ENCODE measurements at regions not wholly inside any gene's neighbourhood (a gene's known extent, or its start where the extent isn't known, plus 50 kb on each side); places are given as distances from the start of the nearest gene placed in this dataset.

DNA sequence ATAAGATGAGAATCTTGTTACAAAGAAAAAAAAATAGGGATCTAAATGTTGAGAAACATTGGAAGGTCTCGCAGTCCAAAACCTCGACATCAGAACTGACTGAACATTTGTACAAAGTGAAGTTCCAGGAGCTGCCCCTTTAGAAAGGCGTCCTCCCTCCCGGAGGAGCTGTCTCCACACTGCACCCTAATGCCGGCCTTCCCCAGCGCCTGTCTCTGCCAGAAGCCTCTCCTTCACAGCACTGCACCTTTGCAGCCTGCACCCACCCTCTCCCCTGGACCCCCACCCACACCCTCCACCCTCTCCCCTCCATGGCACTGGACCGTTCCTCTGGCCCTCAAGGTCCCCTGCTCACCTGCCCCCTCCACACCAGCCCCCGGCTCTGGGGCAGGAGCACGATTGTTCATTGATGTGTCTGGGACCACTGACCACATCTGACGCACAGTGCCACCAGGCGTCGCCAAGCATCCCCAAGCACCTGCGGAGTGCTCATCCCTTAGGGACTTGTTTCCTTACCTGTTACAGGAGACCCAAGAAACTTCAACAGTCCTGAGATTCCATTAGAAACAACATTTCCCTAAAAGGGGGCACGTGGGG lies 90.3 kb upstream of the SNTG2 start:
- DNase-seq (ENCODE audit: low read depth) = no peak

DNA sequence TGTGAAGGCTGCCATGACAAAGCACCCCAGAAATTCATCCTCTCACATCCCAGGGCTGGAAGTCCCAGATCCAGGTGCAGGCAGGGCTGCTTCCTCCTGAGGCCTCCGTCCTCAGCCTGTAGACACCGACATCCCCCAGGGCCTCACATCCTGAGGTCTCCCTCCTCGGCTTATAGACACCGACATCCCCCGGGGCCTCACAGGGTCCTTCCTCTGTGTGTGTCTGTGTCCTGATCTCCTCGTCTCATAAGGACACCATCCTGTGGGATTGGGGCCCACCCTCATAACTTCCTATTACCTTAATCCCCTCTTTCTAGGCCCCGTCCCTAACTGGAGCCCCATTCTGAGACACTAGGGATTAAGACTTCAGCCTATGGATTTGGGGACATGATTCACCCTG lies 92.0 kb upstream of the SNTG2 start:
- DNase-seq (ENCODE audit: low read depth) = no peak

DNA sequence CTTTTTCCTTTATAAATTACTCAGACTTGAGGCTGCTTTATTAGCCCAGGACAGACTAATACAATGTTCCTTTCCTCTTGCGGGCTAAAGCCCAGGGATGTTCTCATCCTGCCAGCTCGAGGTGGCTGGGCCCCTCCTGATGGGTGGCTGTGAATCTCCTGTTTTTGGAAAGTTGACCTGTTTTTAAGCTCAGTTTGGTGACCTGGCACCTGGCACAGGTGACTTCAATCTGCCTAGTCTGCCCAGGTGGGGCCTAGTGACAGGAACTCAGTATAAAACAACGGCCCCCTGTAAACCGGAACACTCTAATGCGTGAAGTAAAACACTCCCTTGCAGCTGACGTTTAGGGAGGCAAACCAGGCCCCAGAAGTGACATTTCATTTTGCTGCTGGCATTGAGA lies 92.7 kb upstream of the SNTG2 start:
- DNase-seq (ENCODE audit: low read depth) = no peak

DNA sequence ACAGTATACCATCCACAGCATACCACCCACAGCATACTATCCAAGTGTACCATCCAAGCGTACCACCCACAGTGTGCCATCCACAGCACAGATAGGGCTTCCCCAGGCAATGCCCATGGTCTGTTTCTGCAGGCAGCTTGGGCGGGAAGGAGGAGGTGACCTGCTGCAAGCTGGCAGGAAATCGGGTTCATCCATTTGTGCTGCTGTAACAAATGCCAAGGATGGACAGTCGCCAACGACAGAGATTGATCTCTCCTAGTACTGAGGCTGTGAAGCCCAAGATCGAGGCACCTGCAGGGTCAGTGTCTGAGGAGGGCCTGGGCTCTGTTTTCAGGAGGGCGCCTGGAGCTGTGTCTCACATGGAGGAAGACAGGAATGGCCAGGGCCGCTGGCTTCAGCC lies 93.6 kb upstream of the SNTG2 start:
- no peak for DNase-seq (ENCODE audit: low read depth)

DNA sequence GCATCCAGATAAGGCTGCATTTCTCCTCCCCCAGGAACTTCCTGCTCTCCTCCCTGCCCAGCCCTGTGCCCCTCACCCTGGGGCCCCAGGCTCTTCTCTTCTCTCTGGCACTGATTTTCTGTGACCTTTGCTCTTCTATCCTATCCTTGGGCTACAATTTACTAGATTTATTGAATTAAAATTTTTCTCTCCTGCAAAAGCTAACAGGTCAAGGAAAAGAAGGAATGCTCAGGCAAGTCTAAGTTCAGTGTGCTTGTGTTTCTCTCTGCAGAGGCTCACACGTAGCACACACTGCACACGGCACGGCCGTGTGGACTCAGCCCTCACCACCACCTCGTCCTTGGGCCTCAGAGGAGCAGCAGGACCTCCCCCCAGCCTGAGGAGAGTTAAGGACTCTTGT lies 94.2 kb upstream of the SNTG2 start:
- no peak for DNase-seq (ENCODE audit: low read depth)

DNA sequence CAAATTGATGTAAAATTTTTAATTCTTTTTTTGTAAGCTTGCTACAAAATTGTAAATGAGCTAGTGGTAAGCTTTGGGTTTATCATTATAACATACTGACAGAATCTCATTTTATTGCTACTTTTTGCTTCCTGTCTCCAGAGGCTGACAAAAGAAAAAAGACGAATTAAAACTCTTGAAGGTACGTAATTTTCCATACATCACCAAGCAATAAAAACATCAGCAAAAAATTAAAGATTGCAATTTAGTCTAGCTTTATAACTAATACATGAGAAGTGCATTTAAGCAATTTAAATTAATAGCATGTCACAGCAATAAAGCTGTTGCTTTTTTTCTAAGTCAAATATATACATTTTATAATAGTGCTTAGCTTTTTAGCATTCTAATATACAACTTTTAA lies 94.6 kb upstream of the SNTG2 start:
- DNase-seq (ENCODE audit: low read depth) = no peak

DNA sequence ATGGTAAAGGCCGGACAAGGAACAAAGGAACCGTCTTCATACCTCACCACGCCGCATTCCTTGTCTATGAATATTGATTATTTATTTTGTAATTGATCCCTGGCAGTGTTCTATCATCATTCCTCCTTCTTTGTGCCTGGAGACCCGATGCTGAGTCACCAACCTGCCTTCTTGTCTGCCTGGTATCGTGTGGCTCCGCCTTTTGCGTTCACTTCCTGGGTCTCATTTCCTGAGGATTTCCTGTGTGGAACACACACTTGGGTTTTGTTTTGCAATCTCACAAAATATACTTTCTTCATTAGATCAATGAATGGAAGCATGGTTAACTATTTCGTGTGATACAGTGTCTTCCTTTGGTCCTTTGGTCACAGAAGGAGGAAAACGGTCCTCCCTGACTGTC lies 95.5 kb upstream of the SNTG2 start:
- no peak for DNase-seq (ENCODE audit: low read depth)

DNA sequence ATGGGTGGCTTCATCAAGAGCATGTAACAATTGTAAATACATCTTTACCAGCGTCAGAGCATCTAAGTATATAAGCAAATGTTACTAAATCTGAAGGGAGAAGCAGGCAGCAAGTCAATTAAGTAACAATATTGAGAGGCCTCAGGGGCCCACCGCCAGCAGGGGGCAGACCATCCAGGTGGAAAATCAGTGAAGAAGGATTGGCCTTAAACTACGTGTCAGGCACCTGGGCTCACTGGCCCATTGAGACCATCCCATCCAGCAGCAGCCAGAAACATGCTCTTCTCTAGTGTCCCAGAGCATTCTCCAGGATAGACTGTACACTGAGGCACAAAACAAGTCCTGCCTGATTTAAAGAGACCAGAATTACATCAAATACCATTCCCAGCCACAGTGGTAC lies 96.2 kb upstream of the SNTG2 start:
- DNase-seq (ENCODE audit: low read depth) = no peak

DNA sequence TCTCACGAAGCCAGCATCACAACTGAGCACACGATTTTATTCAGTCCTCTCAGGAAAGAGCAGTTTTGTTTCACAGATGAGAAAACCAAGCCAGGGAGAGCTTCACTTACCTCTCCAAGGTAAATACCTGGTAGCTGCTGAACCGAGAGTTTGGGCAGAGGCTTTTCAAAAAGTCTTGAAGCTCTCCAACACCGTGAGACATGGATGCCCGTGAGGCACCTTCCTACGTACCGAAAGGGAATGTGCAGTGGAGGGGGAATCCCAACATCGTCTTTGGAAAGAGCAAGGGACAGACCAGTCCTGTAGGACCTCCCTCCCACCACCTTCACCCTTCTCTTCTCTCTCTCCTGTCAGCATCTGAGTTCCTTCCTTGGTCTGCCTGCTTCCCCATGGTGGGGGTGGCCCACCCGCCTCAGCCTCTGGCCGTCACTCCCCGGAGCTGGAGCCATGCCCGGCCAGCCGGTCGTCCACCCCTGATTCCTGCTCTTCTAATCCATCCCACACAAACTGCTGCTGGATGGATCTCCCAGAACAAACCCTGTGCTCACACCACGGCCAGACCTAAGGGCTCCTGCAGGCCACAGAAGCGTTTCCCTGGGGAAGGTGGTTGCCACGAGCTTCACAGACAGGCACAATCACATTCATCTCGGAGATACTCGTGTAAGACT lies 97.3 kb upstream of the SNTG2 start:
- DNase-seq (ENCODE audit: low read depth) = no peak

DNA sequence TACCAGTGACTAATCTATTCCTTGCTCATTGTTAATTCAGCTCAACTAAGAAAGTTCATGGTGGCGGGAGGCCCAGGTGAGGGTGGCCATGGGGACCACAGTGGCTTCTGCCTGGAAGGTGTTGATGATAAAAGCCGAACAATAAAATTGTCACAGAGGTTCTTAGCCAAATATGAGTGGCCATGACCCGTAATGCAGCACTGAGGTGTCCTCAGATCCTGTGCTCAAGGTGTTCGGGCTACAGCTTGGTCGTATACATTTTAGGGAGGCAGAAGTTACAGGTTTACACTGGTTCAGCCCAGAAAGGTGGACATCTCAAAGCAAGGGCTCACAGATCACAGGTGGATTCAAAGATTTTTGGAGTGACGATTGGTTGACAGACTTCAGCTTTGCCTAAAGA lies 98.5 kb upstream of the SNTG2 start:
- DNase-seq (ENCODE audit: low read depth) = no peak

DNA sequence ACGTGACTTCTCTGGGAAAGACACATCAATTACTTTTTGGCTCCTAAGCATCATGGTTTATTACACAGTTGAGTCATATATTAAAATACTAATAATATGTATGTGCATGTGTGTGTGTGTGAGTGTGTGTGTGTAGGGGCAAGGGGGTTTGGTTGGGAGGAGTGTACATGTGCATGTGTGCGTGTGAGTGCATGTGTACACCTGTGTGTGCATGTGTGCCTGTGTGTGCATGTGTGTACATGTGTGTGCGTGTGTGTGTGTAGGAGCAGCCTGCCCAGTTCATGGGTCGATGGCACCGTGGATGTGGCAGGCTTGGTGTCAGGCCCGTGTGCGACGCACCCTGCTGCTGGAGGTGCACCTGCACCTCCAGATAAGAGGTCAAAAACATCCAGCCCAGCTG lies 99.0 kb upstream of the SNTG2 start:
- no peak for DNase-seq (ENCODE audit: low read depth)

DNA sequence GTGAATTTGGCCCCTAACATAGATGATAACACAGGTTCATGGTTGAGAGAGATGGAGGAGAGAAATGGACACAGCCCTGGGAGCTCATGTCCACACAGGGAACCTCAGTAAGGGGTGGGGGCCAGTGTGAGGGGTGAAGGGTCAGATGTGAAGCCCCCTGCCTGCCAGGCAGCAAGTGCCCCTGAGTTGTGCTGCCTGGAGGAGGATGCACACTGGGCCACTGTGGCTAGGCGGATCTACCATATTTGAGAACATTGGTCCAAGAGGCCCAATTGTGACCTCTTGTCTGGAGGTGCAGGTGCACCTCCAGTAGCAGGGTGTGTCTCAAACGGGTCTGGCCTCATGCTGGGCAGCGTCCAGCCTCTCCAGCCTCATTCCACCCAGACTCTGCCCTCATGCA lies 99.6 kb upstream of the SNTG2 start:
- no peak for DNase-seq (ENCODE audit: low read depth)

DNA sequence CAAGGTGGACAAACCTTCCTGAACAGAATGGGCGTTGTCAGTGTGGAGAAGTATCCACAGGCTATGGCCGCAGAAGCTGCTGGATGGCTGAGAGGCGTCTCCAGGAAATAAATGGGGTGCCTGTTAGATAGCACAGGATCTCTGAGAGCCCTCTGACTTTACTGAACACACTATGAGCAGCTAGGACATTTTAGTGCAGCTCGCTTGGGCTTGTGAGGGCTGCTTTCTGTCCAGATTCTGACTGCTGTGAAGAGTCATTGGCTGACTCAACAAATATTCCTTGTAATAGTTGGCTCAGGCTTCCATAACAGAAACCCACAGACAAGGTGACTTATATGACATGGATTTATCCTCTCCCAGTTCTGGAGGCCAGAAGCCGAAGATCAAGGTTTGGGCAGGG lies 100.2 kb upstream of the SNTG2 start:
- no peak for DNase-seq (ENCODE audit: low read depth)

DNA sequence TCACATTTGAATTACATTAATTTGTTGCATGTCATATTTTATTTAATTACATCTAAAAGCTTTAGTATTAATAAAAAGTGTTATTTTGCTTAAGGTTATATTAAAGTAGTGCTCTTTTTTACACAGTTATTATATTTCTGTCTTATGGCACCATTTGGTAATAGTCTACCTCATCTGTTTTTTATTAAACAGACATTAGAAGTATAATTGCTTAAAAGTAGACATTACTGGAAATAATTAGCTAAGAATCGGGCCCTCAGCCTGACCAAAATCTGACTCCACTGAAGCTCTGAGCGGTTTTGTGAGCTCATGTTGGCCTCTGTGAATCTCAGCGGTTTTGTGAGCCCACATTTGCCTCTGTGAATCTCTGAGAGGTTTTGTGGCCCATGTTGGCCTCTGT lies 102.5 kb upstream of the SNTG2 start:
- no peak for DNase-seq (ENCODE audit: low read depth)

DNA sequence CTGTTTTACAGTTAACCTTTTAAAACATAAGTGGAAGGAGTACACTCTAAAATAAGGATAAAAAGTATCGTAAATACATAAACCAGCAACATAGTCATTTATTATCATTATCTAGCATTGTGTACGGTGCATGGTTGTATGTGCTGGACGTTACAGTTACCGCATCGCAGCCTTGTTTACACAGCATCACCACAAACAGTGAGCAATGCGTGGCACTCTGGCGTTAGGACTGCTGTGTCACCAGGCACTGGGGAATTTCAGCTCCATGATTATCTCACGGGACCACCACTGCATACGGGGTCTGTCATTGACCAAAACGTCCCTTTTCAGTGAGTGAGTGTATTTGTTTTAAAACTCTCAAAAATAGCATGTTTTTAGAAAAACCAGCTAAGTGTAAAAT lies 103.0 kb upstream of the SNTG2 start:
- no peak for DNase-seq (ENCODE audit: low read depth)

DNA sequence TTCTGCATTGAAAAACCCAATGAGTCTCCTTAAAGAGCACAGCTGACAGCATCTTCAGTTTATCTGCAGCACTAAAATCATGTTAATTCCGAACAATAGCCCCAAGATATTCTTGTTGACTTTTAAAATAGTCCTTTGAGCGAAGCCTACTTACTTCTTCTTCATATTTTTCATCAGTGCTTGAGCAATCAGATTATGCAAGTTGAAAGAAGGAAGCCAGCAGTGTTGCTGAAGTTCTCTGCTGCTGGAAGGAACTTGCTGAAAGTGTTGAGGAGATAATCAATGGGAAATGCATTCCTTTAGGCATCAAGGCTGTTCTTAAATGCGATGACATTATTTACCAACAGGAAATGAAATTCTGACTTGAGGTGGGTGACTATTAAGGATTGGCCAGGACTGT lies 105.9 kb upstream of the SNTG2 start:
- no peak for DNase-seq (ENCODE audit: low read depth)

DNA sequence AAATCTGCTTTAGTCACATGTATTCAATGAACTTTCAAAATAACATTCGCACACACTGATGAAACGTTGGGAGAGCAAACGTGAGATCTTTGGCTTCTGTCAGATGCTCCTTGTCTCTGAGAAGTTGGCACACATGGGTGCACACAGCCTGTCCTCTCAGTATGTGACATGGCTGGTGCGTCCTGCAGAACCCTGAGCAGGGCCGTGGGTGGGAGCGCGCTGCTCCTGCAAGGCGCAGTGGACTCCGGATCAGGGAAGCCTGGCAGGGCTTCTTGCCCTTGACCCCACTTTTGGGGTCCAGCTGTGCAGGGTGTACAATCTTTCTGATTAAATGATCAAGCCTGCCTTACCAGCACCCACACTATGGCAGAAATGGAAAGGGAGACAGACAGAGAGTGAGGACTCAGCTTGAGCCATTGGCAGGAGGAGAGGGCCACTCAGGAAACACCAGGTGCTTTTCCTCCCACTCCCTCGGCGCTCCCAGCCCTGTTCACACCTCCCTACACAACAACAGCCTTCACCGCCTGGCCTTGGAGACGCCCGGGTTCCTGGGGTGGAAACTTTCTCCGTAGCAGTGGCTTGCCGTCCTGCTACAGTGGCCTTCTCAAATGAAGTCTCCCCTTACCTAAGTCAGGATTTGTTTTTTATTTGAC lies 108.4 kb upstream of the SNTG2 start:
- DNase-seq (ENCODE audit: low read depth) = no peak

DNA sequence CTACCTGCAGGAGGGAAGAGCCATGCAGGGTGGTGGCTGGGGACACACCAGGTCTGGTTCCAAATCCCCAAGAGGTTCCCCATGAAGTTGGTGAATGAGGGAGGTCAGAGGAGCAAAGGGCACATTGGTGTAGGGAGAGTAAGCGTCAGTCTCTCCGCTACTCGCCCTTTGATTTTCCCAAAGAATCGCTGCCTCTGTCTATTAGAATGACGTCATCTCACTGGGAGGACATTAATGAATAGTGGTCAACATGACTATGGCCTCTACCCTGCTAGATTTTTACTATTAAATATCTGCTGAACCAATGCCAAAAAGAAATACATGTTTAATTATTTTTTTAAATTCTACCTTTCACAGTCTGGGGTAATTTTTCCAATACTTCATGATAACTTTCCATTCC lies 109.6 kb upstream of the SNTG2 start:
- no peak for DNase-seq (ENCODE audit: low read depth)

DNA sequence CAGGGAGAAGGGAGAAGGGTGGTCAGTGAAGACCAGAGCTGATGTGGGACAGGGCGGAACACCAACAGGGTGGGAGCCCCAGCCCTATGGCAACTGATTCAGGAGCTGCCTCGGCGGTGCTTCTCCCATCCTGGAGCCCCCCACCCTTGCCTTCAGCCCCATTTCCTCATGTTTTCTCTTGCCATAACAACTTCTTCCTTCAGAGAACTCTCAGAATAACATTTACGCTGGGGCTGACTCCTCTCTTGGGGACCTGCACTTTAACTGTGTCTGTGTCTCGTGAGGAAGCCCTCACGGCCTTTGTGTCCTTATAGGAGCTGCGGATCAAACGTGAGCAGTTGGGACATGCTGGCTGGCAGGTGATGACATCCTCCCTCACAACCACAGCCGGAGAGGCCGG lies 116.4 kb upstream of the SNTG2 start:
- DNase-seq (ENCODE audit: low read depth) = no peak

DNA sequence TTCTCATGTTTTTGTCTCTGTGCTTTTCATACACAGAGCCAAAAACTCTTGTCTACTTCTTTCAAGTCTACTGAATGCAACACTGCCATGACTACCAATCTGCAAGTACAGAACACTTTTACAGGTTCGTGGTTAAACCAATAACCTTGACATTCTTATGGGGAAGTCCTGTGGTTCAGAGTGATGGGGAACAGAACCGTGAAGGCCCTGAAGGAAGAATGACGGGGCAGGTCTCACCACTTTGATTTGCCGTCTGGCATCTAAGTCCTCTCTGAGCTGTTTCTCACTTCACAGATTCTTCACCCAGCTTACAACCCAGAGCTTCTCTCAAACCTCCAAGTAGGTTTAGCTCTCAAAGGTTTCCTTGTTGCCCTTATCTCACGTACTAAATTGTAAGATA lies 117.5 kb upstream of the SNTG2 start:
- no peak for DNase-seq (ENCODE audit: low read depth)

DNA sequence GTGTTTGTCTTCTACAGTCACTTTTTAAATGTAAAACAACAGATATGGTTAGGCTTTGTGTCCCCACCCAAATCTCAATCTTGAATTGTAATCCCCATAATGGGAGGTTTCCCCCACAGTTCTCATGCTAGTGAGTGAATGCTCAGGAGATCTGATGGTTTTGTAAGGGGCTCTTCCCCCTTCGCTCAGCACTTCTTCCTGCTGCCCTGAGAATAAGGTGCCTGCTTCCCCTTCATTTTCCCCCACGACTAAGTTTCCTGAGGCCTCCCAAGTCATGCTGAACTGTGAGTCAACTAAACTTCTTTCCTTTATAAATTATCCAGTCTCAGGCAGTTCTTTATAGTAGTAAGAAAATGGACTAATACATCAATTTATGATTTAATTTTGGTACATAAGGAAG lies 118.0 kb upstream of the SNTG2 start:
- DNase-seq (ENCODE audit: low read depth) = no peak

DNA sequence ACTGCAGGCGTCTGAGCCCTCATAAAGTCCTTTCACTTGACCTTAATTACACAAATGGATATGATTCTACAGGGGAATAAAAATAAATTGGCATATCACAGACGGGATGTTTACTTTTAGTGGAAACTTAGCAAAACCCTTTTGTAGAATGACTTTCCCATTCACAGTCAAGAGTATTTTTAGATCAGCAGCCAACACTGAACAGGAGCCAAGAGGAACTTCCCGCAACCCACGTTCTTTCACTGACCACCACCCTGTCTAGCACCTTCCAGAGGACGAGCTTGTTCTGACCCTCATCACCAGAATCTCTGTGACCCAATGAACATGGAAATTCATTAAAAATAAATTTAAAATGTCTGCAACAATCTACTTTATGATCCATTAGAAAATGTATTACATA lies 119.0 kb upstream of the SNTG2 start:
- DNase-seq (ENCODE audit: low read depth) = no peak

DNA sequence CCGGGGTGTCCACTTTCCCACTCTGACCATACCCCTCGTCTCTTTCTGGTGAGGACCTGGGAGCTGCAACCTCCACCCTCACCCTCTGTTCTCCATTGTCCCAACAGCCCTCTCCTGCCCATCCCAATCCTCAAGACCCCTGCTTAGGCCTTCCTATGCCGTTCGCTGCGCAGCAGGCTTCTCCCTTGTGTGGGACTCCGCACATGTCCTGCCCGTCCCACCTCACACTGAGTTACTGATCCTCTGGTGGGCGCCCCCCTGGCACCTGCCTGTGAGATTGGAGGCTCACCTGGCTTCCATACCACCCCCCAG lies 119.5 kb upstream of the SNTG2 start:
- no peak for DNase-seq (ENCODE audit: low read depth)
